ENCODE measurements at regions not wholly inside any gene's neighbourhood (a gene's known extent, or its start where the extent isn't known, plus 50 kb on each side); places are given as distances from the start of the nearest gene placed in this dataset.

- Mint-ChIP-seq H3K27me3 (no peaks in the 10 kb centered on the region), H3K4me3 (no peak overlapping the region), H3K36me3 (ENCODE audit: low read depth) (no peaks in the 10 kb centered on the region), H3K9me3 (no peaks in the 10 kb centered on the region), H3K4me1 (ENCODE audit: low read depth) (no peaks in the 10 kb centered on the region), H3K27ac (no peak overlapping the region)
- intact Hi-C loops (cut with micrococcal nuclease): no loop called here
Observed at GRCh38 chr11:70764356-70764905, 366.1 kb downstream of the CTTN start.

GRCh38 chr11:70766901-70767300, 368.6 kb downstream of the CTTN start:
- H3K27ac Mint-ChIP-seq: no peak overlapping the region
- H3K4me3 Mint-ChIP-seq: no peak overlapping the region
- no peaks in the 10 kb centered on the region for H3K9me3 Mint-ChIP-seq
- no peaks in the 10 kb centered on the region for H3K36me3 Mint-ChIP-seq (ENCODE audit: low read depth)
- H3K27me3 Mint-ChIP-seq: no peaks in the 10 kb centered on the region
- no peaks in the 10 kb centered on the region for H3K4me1 Mint-ChIP-seq (ENCODE audit: low read depth)
- intact Hi-C loops (cut with micrococcal nuclease): no loop called here

- H3K9me3 Mint-ChIP-seq: no peaks in the 10 kb centered on the region
- H3K4me1 Mint-ChIP-seq (ENCODE audit: low read depth): no peaks in the 10 kb centered on the region
- H3K4me3 Mint-ChIP-seq: no peak overlapping the region
- H3K36me3 Mint-ChIP-seq (ENCODE audit: low read depth): no peaks in the 10 kb centered on the region
- intact Hi-C loops (cut with micrococcal nuclease): no loop called here
- no peaks in the 10 kb centered on the region for H3K27me3 Mint-ChIP-seq
- no peak overlapping the region for H3K27ac Mint-ChIP-seq
Observed at GRCh38 chr11:70768346-70769095, 370.2 kb downstream of the CTTN start.

GRCh38 chr11:70769106-70769505, 370.8 kb downstream of the CTTN start:
- H3K27me3 Mint-ChIP-seq: no peaks in the 10 kb centered on the region
- H3K36me3 Mint-ChIP-seq (ENCODE audit: low read depth): no peaks in the 10 kb centered on the region
- H3K4me3 Mint-ChIP-seq: no peak overlapping the region
- no peaks in the 10 kb centered on the region for H3K4me1 Mint-ChIP-seq (ENCODE audit: low read depth)
- H3K27ac Mint-ChIP-seq: no peak overlapping the region
- H3K9me3 Mint-ChIP-seq: no peaks in the 10 kb centered on the region
- intact Hi-C loops (cut with micrococcal nuclease): no loop called here

- Mint-ChIP-seq H3K9me3 (no peaks in the 10 kb centered on the region), H3K36me3 (ENCODE audit: low read depth) (no peaks in the 10 kb centered on the region), H3K4me3 (no peak overlapping the region), H3K27me3 (no peaks in the 10 kb centered on the region), H3K4me1 (ENCODE audit: low read depth) (no peaks in the 10 kb centered on the region), H3K27ac (no peak overlapping the region)
- intact Hi-C loops (cut with micrococcal nuclease): no loop called here
Observed at GRCh38 chr11:70769521-70769920, 371.2 kb downstream of the CTTN start.

GRCh38 chr11:70771099-70771885, 373.0 kb downstream of the CTTN start:
- intact Hi-C loops (cut with micrococcal nuclease): no loop called here
- no peak overlapping the region for H3K4me3 Mint-ChIP-seq
- no peaks in the 10 kb centered on the region for H3K36me3 Mint-ChIP-seq (ENCODE audit: low read depth)
- H3K4me1 Mint-ChIP-seq (ENCODE audit: low read depth): no peaks in the 10 kb centered on the region
- H3K9me3 Mint-ChIP-seq: no peaks in the 10 kb centered on the region
- H3K27ac Mint-ChIP-seq: no peak overlapping the region
- H3K27me3 Mint-ChIP-seq: no peaks in the 10 kb centered on the region

GRCh38 chr11:70772950-70773349, 374.6 kb downstream of the CTTN start:
- no peaks in the 10 kb centered on the region for H3K4me1 Mint-ChIP-seq (ENCODE audit: low read depth)
- no peaks in the 10 kb centered on the region for H3K36me3 Mint-ChIP-seq (ENCODE audit: low read depth)
- intact Hi-C loops (cut with micrococcal nuclease): no loop called here
- no peaks in the 10 kb centered on the region for H3K9me3 Mint-ChIP-seq
- no peak overlapping the region for H3K4me3 Mint-ChIP-seq
- H3K27ac Mint-ChIP-seq: no peak overlapping the region
- H3K27me3 Mint-ChIP-seq: no peaks in the 10 kb centered on the region

GRCh38 chr11:70775386-70776075, 377.2 kb downstream of the CTTN start:
- Mint-ChIP-seq H3K27ac (no peak overlapping the region), H3K4me1 (ENCODE audit: low read depth) (no peaks in the 10 kb centered on the region), H3K4me3 (no peak overlapping the region), H3K9me3 (no peaks in the 10 kb centered on the region), H3K36me3 (ENCODE audit: low read depth) (no peaks in the 10 kb centered on the region), H3K27me3 (no peaks in the 10 kb centered on the region)
- intact Hi-C loops (cut with micrococcal nuclease): no loop called here

GRCh38 chr11:70776914-70777532, 378.7 kb downstream of the CTTN start:
- no peaks in the 10 kb centered on the region for H3K36me3 Mint-ChIP-seq (ENCODE audit: low read depth)
- H3K27ac Mint-ChIP-seq: no peak overlapping the region
- H3K4me3 Mint-ChIP-seq: no peak overlapping the region
- H3K27me3 Mint-ChIP-seq: no peaks in the 10 kb centered on the region
- no peaks in the 10 kb centered on the region for H3K9me3 Mint-ChIP-seq
- intact Hi-C loops (cut with micrococcal nuclease): no loop called here
- no peaks in the 10 kb centered on the region for H3K4me1 Mint-ChIP-seq (ENCODE audit: low read depth)

GRCh38 chr11:70778883-70779282, 380.6 kb downstream of the CTTN start:
- intact Hi-C loops (cut with micrococcal nuclease): no loop called here
- Mint-ChIP-seq H3K27me3 (no peaks in the 10 kb centered on the region), H3K4me1 (ENCODE audit: low read depth) (no peaks in the 10 kb centered on the region), H3K9me3 (no peaks in the 10 kb centered on the region), H3K27ac (no peak overlapping the region), H3K4me3 (no peak overlapping the region), H3K36me3 (ENCODE audit: low read depth) (no peaks in the 10 kb centered on the region)

GRCh38 chr11:70779433-70780245, 381.3 kb downstream of the CTTN start:
- H3K9me3 Mint-ChIP-seq: no peaks in the 10 kb centered on the region
- H3K4me1 Mint-ChIP-seq (ENCODE audit: low read depth): no peaks in the 10 kb centered on the region
- no peaks in the 10 kb centered on the region for H3K27me3 Mint-ChIP-seq
- H3K4me3 Mint-ChIP-seq: no peak overlapping the region
- H3K27ac Mint-ChIP-seq: no peak overlapping the region
- no peaks in the 10 kb centered on the region for H3K36me3 Mint-ChIP-seq (ENCODE audit: low read depth)
- intact Hi-C loops (cut with micrococcal nuclease): no loop called here

GRCh38 chr11:70780246-70780535, 381.9 kb downstream of the CTTN start:
- Mint-ChIP-seq H3K36me3 (ENCODE audit: low read depth) (no peaks in the 10 kb centered on the region), H3K9me3 (no peaks in the 10 kb centered on the region), H3K4me3 (no peak overlapping the region), H3K27ac (no peak overlapping the region), H3K27me3 (no peaks in the 10 kb centered on the region), H3K4me1 (ENCODE audit: low read depth) (no peaks in the 10 kb centered on the region)
- intact Hi-C loops (cut with micrococcal nuclease): no loop called here

GRCh38 chr11:70782401-70782913, 384.1 kb downstream of the CTTN start:
- H3K36me3 Mint-ChIP-seq (ENCODE audit: low read depth): no peaks in the 10 kb centered on the region
- H3K27me3 Mint-ChIP-seq: no peaks in the 10 kb centered on the region
- H3K9me3 Mint-ChIP-seq: no peaks in the 10 kb centered on the region
- intact Hi-C loops (cut with micrococcal nuclease): no loop called here
- H3K27ac Mint-ChIP-seq: no peak overlapping the region
- H3K4me3 Mint-ChIP-seq: no peak overlapping the region
- H3K4me1 Mint-ChIP-seq (ENCODE audit: low read depth): no peaks in the 10 kb centered on the region
